ENCODE measurements at regions not wholly inside any gene's neighbourhood (a gene's known extent, or its start where the extent isn't known, plus 50 kb on each side); places are given as distances from the start of the nearest gene placed in this dataset.
"Not testable (repeated sequence)": the region's sequence is repeated elsewhere in the genome, so short reads cannot be mapped to it uniquely, and the experiment has no call there.

DNA sequence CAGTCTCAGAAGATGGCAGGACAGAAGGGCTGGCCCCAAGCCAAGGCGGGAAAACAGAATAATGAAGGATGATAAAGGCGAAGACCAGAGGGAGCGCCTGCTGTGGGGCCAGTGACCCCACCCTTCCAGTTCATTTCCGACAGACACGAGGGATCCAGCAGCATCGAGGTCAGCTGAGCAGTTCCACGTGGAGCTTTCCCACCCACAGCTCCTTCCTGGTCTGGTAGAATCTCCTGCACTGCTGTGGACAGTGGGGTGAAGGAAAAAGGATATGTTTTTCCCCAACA, 265.9 kb upstream of the VLDLR start:
- no peak for DNase-seq

DNA sequence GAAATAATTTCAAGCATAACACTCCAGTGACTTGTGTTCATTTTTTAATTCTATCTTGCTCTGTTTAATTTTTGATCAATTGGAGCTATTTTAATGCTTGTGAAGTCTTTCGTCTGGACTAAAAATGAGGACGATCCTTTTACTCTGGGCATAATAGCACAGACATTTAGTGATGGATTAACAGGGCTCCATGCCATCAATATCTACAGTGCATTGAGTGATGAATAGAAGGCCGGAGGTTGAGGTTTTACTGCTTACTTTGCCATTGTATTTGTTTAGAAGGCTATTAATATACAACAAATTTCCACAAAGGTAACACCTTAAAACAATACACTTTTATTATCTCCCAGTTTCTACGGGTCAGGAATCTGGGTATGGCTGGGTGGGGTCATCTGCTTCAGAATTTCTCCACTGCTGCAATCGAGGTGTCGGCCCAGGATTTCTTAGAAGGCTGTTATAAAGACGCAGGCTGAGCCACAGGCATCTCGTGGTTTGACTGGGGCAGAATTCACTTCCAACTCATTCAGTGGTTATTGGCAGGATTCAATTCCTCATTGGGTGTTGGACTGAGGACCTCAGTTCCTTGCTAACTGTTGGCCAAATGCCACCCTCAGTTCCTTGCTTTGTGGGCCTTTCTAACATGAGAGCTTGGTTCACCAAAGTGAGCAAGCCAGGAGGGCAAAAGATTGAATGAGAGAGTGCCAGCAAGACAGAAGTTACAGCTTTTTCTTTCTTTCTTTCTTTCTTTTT, 265.4 kb upstream of the VLDLR start:
- peak; percentile 5 for DNase-seq

DNA sequence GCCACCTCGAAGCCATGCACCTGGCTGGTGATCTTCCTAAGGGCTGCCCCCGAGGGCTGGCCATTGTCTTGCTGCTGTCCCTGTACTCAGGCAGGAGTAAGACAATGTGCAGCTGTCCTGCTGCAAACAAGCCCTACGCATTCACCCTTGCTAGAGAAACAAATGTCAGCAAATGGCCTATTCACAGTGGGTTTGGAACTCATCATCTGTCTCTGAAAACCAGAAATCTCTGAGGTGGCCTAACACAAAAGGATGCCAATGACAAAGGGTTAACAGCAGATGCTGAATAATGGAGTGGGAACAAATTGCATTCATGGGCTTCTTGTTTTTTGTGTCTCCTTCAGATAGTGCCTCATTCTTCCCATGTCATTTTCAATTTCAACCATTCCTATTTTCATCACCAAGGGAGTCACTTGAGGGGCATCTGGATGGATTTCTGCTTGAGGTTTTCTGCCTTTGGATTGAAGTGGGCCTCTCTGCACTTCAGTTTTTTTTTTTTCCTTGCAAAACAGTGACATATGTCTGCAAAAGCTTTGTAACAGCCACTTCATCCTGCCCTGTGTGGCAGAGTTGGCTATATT, 261.6 kb upstream of the VLDLR start:
- no peak for DNase-seq

DNA sequence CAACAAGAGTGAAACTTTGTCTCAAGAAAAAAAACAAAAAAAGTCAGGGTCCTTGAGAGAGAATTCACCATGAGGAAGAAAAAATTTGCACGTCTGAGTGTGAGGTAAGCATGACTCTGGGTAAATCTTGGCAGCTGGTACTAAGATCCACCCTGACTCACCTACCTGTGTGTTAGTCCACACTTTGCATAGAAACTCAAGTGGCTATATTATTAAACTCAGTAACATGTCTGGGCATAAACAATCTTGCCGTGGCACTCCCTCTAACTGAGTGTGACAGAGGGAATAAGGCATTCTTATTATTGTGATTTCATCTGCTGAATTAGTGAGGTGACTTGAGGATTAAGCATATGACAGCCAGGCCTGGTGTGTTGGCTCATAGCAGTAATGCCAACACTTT, 259.4 kb upstream of the VLDLR start:
- DNase-seq, result no peak

DNA sequence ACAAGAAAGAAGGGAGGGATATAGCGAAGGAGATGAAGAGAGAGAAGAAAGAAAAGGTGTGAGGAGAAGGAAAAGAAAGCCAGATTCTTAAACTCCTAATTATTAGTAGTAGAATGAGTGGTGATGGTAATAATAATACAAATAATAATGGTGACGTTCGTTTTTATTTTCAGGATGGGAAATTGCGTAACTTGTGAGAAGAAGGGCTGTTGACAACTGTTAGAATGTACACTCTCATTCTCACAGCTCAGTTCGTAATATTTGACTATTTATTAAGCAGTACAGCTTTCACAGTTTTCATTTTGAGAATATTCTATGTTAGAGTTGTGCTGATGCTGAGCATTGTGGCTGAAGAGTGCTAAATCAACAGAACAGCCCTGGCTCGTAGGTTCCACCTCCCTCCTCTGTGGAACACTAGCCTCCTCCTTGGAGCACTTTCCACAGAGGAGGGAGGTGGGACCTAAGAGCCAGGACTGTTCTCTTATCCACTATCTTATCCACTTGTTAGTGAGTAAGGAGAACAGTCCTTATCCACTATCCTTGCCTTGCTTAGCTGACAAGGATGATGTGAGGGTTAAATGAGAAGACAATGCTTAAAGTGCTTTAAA, 258.3 kb upstream of the VLDLR start:
- no peak for DNase-seq

DNA sequence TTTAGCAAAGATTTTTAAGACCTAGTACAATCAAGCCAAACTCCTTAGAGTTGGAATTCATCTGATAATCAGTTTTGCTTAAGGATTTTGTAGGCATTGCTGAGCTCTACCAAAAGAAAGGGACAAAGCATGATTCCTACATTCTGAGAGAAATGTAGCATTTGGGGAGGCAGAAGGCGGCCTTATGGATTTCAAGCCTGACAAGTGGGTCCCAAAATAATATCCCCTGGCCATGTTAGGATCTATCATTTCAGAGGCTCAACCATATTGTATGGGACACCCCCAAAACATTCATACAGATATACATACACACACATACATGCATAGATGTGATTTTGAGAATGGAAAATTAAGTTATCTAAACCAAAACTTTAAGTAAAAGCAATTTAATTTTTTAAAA, 257.8 kb upstream of the VLDLR start:
- DNase-seq, result no peak

DNA sequence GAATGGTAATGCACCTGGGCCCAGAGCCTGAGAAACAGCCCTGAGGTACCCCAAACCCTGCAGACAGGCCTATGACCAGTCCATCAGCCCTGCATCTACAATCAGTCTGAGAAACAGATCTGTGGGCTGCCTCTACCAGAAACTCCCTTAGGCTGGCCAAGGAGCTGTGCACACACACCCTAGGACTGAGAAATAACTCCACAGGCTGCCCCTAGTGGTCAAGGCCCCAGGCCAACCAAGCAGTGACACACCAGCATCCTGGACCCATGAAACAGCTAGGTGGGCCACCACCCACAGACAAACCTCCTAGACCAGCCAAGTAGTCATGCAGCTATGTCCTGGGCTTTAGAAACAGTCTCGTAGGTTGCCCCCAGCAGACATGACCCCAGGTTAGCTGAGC, 253.6 kb upstream of the VLDLR start:
- no peak for DNase-seq

DNA sequence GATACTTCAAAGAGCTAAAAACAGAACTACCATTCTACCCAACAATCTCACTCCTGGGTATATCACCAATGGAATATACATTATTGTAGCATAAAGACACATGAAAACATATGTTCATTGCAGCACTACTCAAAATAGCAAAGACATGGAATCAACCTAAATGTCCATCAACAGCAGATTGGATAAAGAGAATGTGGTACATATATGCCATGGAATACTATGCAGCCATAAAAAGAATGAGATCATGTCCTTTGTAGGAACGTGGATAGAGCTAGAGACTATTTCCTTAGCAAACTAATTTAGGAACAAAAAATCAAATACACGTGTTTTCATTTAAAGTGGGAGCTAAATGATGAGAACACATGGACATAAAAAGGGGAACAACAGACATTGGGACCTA, 247.9 kb upstream of the VLDLR start:
- DNase-seq, result no peak

DNA sequence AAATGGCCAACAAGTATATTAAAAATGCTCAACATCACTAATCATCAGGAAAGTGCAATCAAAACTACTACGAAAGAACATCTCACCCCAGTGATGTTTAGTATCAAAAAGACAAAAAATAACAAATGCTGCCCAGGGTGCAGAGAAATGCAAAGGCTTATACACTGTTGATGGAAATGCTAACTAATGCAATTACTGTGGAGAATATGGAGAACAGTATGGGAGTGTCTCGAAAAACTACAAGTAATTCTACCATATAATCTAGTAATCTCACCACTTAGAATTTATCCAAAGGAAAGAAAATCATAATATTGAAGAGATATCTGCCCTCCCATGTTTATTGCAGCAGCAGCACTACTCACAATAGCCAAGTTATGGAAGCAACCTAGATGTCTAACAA, 246.5 kb upstream of the VLDLR start:
- DNase-seq, result no peak

DNA sequence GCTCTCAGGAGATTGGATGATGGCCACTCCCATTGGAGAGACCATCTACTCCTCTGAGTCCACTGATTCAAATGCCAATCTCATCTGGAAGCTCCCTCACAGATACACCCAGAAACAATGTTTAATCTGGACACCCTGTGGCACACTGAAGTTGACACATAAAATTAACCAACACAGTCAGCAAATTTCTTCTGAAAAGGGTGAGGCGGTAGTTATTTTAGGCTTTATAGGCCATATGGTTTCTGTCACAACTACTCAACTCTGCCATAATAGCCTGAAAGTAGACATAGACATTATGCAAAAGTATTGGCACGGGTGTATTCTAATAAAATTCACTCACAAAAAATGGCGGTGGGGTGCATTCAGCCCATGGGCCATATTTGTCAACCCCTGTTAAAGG, 244.5 kb upstream of the VLDLR start:
- DNase-seq, result no peak

DNA sequence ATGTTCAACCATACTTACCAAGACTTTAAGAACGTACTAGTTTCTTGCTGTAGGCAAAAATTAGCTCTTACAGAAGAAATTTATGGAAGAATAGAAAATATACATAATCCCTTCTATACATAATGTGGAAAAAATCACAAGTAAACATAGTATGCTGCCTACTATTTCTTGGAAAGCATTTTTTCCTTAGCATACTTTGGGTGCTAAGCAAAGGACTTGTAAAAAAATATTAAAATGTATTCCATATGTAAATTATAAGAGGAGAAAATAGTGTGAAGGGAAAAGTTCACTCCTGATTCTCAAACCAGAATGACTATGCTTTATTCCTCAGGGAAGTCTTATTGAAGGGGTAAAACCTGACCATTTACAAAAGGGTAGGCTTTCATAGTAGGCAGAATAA, 243.8 kb upstream of the VLDLR start:
- DNase-seq, result no peak

DNA sequence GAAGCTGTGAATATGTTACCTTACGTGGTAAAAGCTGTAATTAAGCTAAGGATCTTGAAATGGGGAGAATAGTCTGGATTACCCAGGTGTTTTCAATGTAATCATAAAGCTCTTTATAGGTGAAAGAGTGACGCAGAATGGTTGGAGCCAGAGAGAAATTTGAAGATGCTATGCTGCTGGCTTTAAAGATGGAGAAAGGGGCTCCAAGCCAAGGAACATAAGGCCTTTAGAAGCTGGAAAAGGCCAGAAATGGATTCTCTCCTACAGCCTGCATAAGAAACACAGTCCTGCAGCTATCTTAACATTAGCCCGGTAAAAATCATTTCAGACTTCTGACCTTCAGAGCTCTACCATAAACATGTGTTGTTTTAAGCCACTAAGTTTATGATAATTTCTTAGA, 243.3 kb upstream of the VLDLR start:
- no peak for DNase-seq

DNA sequence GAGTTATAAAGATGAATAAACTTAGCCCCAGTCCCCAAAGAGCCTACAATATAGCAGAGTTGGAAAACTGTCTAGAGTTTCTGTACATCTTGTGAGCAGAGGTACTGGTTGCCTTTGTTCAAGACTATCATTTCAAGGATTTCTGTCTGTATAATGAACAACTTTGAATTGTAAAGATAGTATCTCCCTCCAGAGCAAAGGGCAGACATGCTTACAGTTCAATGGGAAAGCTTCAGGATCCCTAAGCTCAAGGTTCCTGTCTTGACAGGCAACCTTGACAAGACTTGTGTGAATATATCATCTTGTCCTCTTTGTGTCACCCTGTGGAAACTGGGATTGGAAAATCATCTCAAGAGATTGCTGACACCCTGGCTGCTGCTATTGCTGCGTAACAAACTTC, 242.8 kb upstream of the VLDLR start:
- DNase-seq, result no peak

DNA sequence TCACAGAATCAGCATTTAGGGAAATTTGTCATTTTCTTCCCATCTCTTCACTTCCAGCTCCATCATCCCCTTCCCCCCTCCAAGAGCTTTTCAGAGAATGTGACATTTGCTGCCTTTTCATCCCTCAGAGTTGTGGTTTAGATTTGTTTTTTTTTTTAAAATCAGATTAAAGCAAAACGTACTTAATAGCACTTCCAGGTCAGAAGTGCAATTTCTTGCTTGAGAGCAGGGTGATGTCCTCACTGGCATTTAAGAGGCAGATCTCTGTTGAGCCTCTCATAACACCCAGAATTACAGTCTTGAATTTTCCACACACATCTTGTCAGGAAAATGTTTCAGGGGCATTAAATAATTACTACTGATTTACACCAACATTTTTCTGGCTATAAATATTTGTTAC, 236.8 kb upstream of the VLDLR start:
- no peak for DNase-seq

DNA sequence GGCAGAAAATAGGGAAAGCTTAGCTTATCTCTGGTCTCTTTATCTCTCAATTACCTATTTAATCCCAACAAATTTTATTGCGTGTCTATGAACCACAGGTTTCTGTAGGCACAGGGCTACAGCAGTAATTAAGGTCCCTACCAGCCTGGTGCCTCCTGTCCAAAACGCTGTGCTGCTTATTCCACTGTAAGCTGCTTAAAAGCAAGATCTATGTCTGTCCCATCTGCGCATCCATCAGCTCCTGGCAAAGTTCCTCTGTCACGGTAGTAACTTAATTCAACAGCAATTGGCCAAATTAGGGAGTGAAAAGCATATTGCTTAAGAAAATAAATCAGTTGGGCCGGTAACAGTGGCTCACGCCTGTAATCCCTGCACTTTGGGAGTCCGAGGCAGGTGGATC, 235.8 kb upstream of the VLDLR start:
- no peak for DNase-seq

DNA sequence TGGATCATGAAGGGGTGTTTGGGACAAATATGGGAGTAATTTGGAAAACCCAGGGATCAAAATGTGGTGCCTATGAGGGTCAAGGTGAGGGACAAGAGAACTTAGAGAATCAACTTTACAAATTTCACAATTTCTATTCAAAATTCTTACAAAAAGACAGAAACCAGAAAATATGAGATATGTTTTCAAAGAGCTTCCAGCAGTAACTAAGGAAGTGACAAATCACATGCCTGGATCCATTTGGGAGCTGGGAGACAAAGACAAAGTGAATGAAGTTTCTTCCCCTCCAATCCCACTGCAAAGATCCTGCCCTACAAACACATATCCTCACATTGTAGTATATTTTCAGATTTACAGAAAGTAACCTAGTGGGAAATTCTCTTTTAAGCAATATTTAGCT, 235.0 kb upstream of the VLDLR start:
- no peak for DNase-seq

DNA sequence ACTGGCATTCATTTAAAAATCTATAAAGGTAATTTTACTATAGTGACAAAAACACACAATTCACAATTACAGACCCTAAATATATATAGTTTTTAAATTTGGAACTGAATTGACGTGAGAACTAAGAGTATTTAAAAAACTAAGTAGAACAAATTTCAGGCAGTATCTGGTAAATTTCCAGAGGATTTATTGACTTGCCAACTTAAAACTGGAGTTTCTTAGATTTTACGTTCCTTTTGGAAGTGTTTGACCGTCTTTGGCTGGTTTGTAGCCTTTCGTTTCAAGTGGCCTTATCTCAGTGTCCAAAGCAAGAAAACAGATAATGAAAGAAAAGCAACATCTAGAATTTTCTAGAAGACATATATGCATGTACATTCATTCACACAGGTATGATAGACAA, 234.4 kb upstream of the VLDLR start:
- DNase-seq, result no peak

DNA sequence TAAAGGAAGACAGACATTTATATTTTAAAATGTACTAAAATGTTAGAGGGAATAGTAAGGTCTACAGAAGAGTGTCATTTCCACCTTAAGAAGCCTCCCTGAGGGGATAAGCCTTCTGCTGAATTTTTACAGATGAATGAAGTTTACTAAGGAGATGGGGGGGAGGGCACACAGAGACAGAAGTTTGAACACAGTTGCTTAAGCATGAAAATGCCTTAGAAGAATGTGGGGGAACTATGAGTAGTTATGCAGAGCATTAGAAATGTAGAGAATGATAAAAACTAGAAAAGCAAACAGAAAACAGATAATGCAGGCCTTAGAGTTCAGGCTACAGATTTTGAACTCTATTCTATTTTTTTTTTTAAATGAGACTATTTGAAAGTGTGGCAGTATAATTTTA, 232.2 kb upstream of the VLDLR start:
- peak; percentile 70 for DNase-seq

DNA sequence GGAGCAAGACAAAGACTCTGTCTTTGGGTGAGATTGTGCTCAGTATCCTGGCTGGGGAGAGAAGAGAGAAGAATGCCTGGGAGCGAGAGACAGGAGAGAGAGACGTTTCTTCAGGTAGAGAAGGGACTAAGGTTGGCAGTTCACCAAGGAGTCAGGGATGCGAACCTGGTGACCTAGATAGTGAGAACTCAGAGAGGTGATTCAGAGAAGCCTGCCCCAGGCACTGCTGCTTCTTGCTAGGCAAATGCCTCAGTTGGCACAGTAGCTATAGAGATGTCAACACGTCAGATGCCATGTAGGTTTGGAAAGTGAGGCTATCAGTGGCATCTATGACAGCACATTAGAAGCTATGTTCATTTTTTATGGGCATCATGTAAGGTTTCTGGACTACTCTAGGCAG, 231.6 kb upstream of the VLDLR start:
- DNase-seq, result no peak

DNA sequence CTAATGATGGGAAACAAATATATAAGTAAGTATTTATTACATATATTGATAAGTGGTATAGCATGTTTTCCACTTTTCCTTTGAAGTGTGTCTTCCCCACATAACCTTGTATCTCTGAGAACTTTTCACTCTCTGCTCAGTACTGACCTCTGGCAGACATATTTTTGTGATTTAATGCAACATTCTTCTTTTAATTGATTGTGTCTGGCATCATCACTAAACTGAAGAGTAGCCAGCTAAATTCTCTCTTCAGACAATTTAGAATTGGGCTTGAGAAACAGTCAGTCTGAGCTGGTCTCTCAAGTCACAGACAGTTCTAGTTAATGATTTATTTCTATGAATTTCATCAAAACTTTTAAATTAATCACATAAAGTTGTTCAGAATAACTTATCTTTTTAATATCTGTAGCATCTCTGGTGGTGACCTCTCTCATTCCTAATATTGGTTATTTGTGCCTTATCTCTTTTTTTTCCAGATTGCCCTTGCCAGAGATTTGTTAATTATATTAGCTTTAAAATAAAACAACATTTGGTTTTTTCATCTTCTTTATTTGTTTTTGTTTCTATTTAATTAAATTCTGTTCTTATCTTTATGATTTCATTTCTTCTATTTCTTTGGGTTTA, 230.0 kb upstream of the VLDLR start:
- not testable (repeated sequence) for DNase-seq

DNA sequence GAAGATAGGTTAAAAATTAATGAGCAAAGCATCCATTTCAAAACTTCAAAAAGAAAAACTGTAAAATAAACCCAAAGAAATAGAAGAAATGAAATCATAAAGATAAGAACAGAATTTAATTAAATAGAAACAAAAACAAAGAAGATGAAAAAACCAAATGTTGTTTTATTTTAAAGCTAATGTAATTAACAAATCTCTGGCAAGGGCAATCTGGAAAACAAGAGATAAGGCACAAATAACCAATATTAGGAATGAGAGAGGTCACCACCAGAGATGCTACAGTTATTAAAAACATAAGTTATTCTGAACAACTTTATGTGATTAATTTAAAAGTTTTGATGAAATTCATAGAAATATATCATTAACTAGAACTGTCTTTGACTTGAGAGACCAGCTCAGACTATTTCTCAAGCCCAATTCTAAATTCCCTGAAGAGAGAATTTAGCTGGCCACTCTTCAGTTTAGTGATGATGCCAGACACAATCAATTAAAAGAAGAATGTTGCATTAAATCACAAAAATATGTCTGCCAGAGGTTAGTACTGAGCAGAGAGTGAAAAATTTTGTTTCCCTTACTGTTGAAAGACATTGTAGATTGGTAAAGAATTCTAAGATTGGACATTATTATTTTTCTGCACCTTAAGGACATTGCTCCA, 227.4 kb upstream of the VLDLR start:
- not testable (repeated sequence) for DNase-seq

DNA sequence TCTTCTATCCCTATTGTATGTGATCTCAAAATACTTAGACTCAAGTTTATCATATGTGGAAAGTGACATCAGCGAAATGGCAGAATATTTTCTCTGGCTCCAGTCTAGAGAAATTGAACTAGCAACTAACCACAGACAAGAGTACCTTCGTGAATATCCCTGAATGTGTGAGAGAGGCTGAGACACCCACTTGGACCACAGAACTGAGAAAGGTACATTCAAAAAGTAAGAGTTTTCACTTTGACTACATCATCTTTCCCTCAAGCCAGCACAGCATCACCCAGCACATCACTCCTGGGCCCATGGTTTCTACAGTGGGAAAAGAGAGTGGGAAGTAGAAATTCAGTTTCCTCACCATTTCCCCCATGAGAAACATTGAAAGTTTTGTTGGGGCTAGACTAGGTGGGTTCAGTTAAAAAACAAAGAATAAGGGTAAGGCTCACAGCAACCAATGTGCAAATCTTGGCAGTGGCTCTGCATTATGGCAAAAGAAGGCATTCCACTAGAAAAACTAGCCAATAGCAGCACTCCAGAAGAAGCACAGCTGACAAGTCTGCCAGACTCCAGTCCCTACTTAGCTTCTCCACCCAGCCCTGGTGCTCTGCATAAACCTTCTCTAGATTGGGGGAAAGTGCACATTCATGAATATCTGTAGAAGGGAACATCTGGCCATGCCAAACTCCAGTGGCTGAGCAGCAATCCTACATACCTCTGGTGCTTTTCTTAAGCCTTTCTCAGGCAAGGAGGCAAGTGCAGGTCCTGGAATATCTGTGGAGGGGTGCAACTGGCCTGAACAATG, 225.6 kb upstream of the VLDLR start:
- DNase-seq, result no peak

All from fibroblast of skin of back (primary cell).